NB4 (cell line): ENCODE measurements at regions not wholly inside any gene's neighbourhood (a gene's known extent, or its start where the extent isn't known, plus 50 kb on each side); places are given as distances from the start of the nearest gene placed in this dataset.

ENCODE experiments used
- DNase-seq: peaks from one replicate; pipeline ENCODE4 v3.0.0; 2010; ENCODE audit warnings: low read depth
- H3K4me3 ChIP-seq: one replicate; pipeline ENCODE4 v1.5.1; 2011; ENCODE audit warnings: mild to moderate bottlenecking, low read depth, low read length, moderate library complexity
- CTCF ChIP-seq: IDR thresholded peaks from one replicate; pipeline ENCODE4 v1.5.1; 2012; ENCODE audit warnings: low read depth, low read length
- MAX ChIP-seq: IDR thresholded peaks from 2 replicates; pipeline ENCODE4 v1.6.1; 2011; ENCODE audit warnings: low read depth, low read length
- MYC ChIP-seq: IDR thresholded peaks from 2 replicates; pipeline ENCODE4 v1.6.1; 2011; ENCODE audit warnings: low read depth, low read length
- POLR2A ChIP-seq: IDR thresholded peaks from 2 replicates; pipeline ENCODE4 v1.6.1; 2011; ENCODE audit warnings: mild to moderate bottlenecking; ENCODE audit not compliant: insufficient read length; ENCODE audit errors: extremely low read depth

- no peak for DNase-seq
- TF ChIP-seq CTCF (no peak), POLR2A (no peak), MAX (no peak), MYC (no peak)
- no peak overlapping the region for H3K4me3 ChIP-seq
Measured at GRCh38 chr9:18384066-18384465, 89.9 kb upstream of the ADAMTSL1 start.

- no peak for DNase-seq
- TF ChIP-seq MAX (no peak), MYC (no peak), CTCF (no peak), POLR2A (no peak)
- no peak overlapping the region for H3K4me3 ChIP-seq
Measured at GRCh38 chr9:18385696-18386490, 88.1 kb upstream of the ADAMTSL1 start.

GRCh38 chr9:18390393-18390792 is 83.6 kb upstream of the ADAMTSL1 start:
- H3K4me3 ChIP-seq, result no peak overlapping the region
- no peak for DNase-seq
- TF ChIP-seq MYC (no peak), MAX (no peak), CTCF (no peak), POLR2A (no peak)

- H3K4me3 ChIP-seq, result no peak overlapping the region
- TF ChIP-seq CTCF (no peak), MAX (no peak), MYC (no peak), POLR2A (no peak)
- peak; percentile 29 for DNase-seq
Measured at GRCh38 chr9:18393340-18394130, 80.4 kb upstream of the ADAMTSL1 start.

GRCh38 chr9:18394847-18395351 is 79.1 kb upstream of the ADAMTSL1 start:
- H3K4me3 ChIP-seq, result no peak overlapping the region
- TF ChIP-seq CTCF (no peak), POLR2A (no peak), MAX (no peak), MYC (no peak)
- DNase-seq, result no peak
